ENCODE measurements at regions not wholly inside any gene's neighbourhood (a gene's known extent, or its start where the extent isn't known, plus 50 kb on each side); places are given as distances from the start of the nearest gene placed in this dataset.

DNA sequence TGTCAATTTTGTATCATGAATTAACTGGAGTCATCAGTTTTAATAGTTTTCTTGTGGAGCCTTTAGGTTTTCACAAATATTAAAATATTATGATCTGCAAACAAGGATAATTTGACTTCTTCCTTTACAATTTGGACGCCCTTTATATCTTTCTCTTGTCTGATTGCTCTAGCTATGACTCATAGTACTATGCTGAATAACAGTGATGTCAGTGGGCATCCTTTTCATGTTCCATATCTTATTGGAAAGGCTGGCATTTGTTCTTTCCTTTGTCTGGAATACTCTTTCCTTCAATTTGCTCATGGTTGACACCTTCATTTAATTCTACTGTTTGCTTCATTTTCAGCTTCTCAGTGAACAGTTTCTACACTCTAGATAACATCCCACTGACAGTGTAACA lies 1129.3 kb downstream of the SLITRK5 start:
- TF ChIP-seq, protein P1, sequence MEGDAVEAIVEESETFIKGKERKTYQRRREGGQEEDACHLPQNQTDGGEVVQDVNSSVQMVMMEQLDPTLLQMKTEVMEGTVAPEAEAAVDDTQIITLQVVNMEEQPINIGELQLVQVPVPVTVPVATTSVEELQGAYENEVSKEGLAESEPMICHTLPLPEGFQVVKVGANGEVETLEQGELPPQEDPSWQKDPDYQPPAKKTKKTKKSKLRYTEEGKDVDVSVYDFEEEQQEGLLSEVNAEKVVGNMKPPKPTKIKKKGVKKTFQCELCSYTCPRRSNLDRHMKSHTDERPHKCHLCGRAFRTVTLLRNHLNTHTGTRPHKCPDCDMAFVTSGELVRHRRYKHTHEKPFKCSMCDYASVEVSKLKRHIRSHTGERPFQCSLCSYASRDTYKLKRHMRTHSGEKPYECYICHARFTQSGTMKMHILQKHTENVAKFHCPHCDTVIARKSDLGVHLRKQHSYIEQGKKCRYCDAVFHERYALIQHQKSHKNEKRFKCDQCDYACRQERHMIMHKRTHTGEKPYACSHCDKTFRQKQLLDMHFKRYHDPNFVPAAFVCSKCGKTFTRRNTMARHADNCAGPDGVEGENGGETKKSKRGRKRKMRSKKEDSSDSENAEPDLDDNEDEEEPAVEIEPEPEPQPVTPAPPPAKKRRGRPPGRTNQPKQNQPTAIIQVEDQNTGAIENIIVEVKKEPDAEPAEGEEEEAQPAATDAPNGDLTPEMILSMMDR (IDR thresholded peaks at IDR 0.05; ENCODE audit: insufficient read depth, low read length, poor library complexity, severe bottlenecking): no peak
- TF ChIP-seq EZH2phosphoT487 (conservative IDR thresholded peaks at IDR 0.05; ENCODE audit: low read length): no peak
